GM12892 (cell line): ENCODE measurements at regions not wholly inside any gene's neighbourhood (a gene's known extent, or its start where the extent isn't known, plus 50 kb on each side); places are given as distances from the start of the nearest gene placed in this dataset.

Source experiments
- DNase-seq: peaks from one replicate; pipeline ENCODE4 v3.0.0; 2011; ENCODE audit not compliant: insufficient read length
- FAIRE-seq: peaks from 2 replicates; lab custom pipeline; 2011; peaks lifted over from hg19 to GRCh38; lab: Jason Lieb, UNC
- POLR2A ChIP-seq: IDR thresholded peaks from 2 replicates; pipeline ENCODE4 v1.6.1; 2011; ENCODE audit warnings: low read depth, low read length, control low read depth
- POLR2AphosphoS5 ChIP-seq: IDR thresholded peaks from 2 replicates; pipeline ENCODE4 v1.6.1; 2011; ENCODE audit warnings: low read depth, low read length, control low read depth
- TAF1 ChIP-seq: IDR thresholded peaks from 2 replicates; pipeline ENCODE4 v1.6.1; 2011; ENCODE audit warnings: low read depth, mild to moderate bottlenecking, control low read depth, low read length, borderline replicate concordance

DNA sequence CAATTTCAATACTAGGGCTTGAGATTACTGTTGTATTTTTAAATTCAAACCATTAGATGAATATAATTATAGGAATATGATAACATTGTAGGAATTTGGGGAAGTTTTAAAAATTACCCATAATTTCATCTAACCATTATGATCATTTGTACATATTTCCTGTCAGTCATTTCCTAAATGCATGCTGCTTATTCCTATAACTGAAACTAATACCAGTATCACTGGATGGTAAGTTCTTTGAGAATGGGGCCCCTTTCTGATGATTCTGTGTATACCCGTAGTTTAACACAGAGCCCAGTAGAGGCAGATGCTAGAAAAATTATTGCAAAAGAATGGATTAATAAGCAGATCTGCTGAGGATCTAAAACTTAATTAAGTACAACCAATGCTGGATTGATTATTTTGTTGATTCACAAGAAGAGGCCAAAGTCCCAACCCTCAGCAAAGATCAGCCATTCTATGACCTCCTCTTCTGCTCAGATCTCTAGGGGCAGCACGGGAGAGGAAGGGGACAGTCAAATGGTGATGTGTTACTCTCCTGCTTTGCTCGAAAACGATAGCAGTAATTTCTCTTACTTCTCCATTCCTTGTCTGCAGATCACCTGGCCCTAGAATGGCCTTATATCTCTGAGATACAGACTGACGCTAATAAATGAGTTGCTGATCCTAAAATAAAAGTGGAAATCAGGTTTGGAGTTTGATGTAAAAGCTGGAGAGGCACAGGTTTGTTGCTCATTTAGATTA, 69.5 kb upstream of the PELI1 start:
- DNase-seq = no peak
- FAIRE-seq = peak; percentile 97
- TF ChIP-seq TAF1 = no peak
- TF ChIP-seq POLR2AphosphoS5 = 0 out of 2 replicates have a peak, but pooled peaks have one; percentile 47

DNA sequence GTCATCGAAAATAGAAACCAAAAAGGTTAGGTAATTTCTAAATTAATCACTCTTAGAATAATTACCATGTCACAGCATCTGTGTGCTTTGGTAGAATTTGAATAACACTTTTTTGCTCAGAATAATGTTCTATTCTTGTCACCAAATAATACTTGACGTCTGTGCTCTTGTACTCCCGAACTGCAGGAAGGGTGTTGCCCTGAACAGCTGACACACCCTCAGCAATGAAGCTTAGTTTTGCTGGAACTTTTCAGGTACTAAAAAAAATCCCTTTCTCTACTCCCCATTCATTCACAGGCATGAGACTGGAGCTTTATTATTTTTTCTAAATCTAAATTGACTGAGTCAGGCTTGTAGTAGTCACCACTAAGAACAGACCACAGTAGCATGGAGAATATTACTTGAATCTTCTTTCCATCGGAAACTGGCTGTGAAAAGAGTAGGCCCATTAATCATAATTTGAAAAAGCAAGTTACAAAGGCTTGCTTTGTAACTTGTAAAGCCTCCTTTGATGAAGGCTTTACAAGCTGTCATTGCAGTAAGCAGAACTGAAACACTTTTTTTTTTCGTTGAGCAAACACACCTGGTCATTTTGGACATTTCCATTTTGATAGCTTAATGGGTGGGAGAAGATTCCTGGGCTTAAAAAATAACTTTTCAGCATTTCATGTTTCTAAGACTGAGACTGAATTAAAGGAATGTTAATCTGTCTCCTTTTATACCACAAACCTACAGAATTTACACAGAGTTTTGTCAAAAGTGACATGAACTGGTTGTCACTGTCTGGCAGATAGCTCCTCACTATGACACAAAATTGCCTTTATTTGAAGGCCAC, 70.3 kb upstream of the PELI1 start:
- DNase-seq (no peak), FAIRE-seq (peak; percentile 92)
- no peak for TF ChIP-seq TAF1
- no peak for TF ChIP-seq POLR2A
- TF ChIP-seq POLR2AphosphoS5 = no peak

DNA sequence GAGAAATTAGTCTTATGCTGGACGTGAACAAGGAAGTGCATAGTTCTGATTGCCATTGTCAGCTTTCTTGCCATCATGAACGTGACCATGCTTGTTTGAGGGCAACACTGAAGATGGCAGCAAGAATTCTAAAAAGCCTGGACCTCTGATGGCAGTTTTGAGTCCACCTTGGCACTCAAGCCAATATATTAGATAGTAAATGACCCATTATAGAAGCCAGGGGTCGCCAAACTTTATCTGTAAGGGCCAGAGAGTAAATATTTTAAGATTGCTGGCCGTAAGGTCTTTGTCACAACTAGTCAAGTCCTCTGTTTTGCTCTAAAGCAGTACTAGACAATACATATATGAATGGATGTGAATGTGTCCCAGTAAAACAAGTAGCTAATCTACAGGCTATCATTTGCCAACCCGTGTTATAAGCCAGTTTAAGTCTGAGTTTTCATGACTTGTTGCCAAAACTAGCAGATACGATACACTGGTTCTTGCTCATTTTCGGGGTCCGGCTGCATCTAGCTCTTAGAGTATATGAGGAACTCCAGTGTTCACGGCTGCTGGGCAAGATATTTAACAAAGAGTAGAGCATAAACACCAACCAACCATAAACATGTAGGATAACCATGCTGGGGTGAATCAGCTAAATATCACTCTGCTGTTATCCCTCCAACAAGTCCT, 73.1 kb upstream of the PELI1 start:
- no peak for TF ChIP-seq POLR2AphosphoS5
- TF ChIP-seq TAF1 = no peak
- no peak for TF ChIP-seq POLR2A
- DNase-seq (no peak), FAIRE-seq (no peak)

DNA sequence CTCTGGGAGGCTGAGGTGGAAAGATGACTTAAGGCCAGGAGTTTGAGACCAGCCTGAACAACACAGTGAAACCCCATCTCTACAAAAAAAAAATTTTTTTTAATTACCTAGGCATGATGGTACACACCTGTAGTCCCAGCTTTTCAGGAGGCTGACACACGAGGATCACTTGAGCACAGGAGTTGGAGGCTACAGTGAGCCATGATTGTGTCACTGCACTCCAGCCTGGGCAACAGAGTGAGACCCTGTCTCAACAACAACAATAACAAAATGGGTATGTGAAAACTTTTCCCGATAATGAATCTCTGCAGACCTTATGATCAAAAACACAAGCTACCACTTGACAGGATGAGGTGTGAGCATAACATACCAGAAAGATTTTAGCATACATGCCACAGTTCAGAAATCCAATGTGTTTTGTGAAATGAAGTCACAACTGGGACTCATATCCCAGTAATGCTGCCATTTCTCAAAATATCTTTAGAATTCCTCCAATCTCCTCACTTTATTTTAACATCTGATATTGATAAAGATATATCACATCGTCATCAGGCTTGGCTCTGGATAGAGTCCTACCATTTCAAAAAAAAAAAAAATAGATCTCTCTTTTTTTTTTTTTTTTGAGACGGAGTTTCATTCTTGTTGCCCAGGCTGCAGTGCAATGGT, 74.0 kb upstream of the PELI1 start:
- no peak for TF ChIP-seq TAF1
- FAIRE-seq (peak; percentile 53), DNase-seq (no peak)

DNA sequence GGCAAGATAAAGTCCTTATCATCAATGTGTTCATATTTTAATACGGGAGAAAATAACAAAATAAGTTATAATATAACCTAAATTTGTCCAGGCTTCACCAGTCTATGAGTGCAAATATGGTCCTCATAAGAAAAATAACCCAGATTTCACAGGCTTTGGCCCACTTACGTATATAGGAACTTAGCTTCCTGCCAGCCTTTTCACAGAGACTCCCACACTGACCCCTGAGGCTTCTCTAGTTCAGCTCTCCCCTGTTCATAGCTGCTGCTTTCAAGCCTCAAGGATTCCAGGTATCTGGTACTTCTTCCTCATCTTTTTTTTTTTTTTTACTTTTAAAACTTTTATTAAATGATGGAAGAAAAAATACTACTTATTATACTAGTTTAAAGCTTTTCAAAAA, 74.9 kb upstream of the PELI1 start:
- no peak for FAIRE-seq

DNA sequence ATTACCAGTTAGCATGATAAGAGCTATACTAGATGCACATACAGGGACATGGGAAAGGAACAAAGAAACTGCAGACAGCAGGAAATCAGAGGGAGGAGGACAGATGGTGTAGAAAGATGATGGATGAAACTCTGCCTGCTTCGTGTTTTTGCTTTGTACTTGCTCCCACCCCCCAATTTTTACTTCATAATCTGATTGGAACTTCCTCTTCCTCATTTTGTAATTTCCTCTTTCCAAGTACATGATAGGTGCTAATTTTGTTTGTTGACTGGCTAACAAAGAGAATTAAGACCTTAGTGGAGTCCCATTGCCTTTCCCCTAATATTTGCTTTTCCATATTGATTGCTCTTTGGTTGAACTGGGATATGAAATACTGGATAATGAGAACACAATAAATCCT, 76.0 kb upstream of the PELI1 start:
- FAIRE-seq (no peak), DNase-seq (no peak)
- no peak for TF ChIP-seq POLR2A
- TF ChIP-seq TAF1 = no peak
- TF ChIP-seq POLR2AphosphoS5 = no peak

More for the DNA sequence above, 74.9 kb upstream of the PELI1 start:
- no peak for TF ChIP-seq POLR2AphosphoS5
- TF ChIP-seq POLR2A = no peak
- no peak for TF ChIP-seq TAF1
- no peak for DNase-seq

DNA sequence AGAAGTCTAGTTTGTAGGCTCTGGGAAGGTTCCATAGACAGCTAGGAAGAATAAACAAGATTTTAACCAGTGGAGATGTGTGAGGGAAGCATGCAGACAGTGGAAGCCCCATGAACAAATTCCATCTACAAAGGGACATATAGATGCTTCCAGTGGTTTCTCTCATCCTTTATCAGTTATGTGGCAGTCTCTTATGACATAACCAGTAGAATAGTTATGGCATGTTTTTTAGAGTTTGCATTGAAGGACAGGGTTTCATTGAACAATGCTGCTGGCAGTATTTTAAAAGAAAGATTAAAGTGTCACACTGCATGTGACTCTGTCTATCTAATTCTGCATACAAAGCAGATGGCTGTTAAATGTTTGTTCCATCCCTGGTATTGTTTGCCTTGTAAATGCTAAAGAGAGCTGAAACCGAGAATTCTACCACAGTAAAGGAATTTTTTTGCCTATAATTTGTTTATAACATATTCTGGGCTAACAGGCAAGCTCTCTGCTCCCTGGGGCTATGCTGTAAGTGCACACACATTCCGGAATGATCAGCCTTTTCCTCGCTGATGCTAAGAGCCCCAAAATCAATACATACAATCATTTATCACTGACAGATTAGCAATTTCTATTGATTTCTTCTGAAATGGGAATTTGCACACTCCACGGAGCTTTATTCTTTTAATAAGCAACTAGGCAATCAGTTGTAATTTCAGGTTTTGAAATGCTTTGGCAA, 76.8 kb upstream of the PELI1 start:
- TF ChIP-seq POLR2A (no peak), TAF1 (no peak), POLR2AphosphoS5 (no peak)
- FAIRE-seq (no peak), DNase-seq (no peak)

DNA sequence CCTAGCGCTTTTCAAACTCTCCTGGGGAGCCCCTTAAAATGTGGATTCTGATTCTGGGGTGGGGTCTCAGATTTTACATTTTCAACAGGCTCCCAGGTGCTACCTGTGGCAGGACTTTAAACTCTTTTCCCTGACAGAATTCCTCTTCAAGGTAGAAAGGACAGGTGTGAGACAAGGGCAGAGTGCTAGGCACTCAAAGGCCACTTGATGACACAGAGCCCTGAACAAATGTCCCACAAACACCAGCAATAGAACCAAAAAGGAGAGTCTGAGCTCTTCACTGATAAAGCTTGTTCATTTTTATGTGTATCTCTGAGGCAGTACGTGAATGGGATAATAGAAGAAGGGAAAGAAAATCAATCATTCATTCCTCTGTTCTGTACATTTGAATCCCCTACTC, 77.7 kb upstream of the PELI1 start:
- FAIRE-seq (no peak), DNase-seq (no peak)
- no peak for TF ChIP-seq POLR2A
- TF ChIP-seq POLR2AphosphoS5 = no peak
- TF ChIP-seq TAF1 = no peak

DNA sequence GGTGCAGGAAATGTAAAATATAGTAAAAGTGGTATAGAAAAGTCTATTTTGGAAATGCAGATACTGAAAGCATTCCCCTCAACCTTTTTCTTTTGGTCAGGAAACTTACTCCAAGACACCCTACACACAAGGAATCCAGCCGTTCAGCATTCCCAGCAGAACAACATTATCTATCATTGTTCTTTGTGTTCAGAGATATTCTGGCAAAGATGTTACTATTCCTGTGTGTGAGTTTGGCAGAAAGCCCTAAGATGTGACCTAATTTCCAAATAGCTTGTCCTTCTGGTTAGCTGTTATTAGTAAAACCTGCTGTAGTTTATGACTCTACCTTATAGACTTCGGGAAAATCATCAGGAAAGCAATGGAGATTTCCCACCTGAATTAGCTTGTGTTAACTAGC, 78.1 kb upstream of the PELI1 start:
- DNase-seq (no peak), FAIRE-seq (no peak)
- no peak for TF ChIP-seq POLR2AphosphoS5
- no peak for TF ChIP-seq POLR2A
- TF ChIP-seq TAF1 = no peak

DNA sequence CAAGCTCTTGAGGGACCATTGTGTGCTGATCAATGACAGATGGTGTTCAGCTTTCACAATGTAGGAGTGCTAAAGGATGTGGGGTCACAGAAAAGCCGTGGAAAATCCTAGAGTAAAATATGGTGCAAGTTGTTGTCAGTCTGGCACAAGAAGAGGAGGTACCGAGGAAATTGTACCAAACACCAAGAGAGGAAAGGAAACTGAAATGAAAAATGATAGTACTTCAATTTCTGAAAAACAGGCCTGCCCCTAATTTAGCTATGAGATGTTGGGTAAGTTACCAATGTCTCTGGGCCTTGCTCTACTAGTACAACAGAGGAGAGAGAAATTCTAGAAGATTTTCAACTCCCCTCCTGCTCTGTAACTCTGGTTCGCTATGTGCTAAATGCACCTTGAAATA, 78.8 kb upstream of the PELI1 start:
- DNase-seq (no peak), FAIRE-seq (no peak)
- no peak for TF ChIP-seq POLR2A
- TF ChIP-seq POLR2AphosphoS5 = no peak
- TF ChIP-seq TAF1 = no peak

DNA sequence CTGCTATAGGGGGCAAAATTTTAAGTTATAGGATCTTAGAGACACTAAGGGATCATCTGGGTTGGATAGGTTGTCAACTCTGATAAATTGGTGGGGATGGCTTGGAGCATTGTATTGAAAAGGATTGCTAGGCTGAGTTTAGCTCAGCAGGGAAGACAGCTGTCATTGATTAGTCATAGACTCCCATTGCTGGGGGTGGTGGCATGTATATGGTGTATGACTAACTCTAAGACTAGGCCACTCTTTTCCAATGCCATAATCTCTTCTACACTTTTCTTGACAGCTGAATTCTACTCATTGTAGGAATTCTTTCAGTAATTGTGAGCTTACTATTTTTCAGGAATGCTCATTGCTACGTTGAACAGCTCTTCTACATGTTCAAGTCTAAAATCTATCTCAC, 81.3 kb upstream of the PELI1 start:
- TF ChIP-seq TAF1 = no peak
- TF ChIP-seq POLR2A = no peak
- no peak for TF ChIP-seq POLR2AphosphoS5
- FAIRE-seq (no peak), DNase-seq (no peak)

DNA sequence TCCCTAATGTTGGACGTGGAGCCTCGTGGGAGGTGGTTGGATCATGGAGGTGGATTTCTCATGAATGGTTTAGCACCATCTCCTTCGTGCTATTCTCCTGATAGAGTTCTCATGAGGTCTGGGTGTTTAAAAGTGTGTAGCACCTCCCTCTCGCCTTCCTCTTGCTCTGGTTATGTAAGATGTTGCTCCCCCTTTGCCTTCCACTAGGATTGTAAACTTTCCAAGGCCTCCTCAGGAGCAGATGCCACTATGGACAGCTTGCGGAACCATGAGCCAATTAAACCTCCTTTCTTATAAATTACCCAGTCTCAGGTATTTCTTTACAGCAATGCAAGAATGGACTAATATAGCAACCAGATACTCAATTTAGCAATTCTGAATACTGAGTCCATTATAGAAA, 82.4 kb upstream of the PELI1 start:
- DNase-seq (no peak), FAIRE-seq (no peak)
- TF ChIP-seq POLR2AphosphoS5 = no peak
- TF ChIP-seq POLR2A = no peak
- no peak for TF ChIP-seq TAF1
